DOHH2 (cell line): ENCODE measurements at regions not wholly inside any gene's neighbourhood (a gene's known extent, or its start where the extent isn't known, plus 50 kb on each side); places are given as distances from the start of the nearest gene placed in this dataset.

Experiments used
- EZH2phosphoT487 ChIP-seq: fragments of 200-600 bp; sonication (generic); IDR thresholded peaks from 2 replicates; pipeline ENCODE4 v1.6.1; 2017; ENCODE audit warnings: borderline replicate concordance, mild to moderate bottlenecking, antibody characterized with exemption, low read length, moderate library complexity, mixed read lengths
- TF ChIP-seq, protein P1 (sequence below): fragments of 200-600 bp; sonication (generic); IDR thresholded peaks from one replicate; pipeline ENCODE4 v1.5.1; 2014; ENCODE audit warnings: antibody characterized with exemption, mild to moderate bottlenecking, low read depth, low read length; ENCODE audit not compliant: poor library complexity, severe bottlenecking

DNA sequence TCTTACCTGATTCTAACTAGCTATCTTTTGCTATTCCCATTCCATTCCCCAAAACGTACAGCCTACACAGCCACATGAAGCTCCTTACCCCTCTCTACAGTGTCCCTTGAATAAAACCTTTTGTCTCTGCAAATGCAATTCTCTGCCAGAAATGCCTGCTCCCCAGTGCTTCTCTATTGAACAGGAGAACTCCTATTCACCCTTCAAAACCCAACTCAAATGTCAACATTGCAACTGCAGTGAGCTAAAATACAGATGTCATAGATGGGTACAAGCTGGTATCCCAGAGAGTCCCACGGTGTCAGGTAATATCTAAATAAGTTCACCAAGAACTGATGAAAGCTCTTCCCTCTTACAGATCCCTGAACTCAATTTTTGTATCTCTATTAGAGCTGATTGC, 421.7 kb downstream of the INSC start:
- TF ChIP-seq, protein P1, sequence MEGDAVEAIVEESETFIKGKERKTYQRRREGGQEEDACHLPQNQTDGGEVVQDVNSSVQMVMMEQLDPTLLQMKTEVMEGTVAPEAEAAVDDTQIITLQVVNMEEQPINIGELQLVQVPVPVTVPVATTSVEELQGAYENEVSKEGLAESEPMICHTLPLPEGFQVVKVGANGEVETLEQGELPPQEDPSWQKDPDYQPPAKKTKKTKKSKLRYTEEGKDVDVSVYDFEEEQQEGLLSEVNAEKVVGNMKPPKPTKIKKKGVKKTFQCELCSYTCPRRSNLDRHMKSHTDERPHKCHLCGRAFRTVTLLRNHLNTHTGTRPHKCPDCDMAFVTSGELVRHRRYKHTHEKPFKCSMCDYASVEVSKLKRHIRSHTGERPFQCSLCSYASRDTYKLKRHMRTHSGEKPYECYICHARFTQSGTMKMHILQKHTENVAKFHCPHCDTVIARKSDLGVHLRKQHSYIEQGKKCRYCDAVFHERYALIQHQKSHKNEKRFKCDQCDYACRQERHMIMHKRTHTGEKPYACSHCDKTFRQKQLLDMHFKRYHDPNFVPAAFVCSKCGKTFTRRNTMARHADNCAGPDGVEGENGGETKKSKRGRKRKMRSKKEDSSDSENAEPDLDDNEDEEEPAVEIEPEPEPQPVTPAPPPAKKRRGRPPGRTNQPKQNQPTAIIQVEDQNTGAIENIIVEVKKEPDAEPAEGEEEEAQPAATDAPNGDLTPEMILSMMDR, result no peak
- TF ChIP-seq EZH2phosphoT487, result no peak
